ENCODE measurements at regions not wholly inside any gene's neighbourhood (a gene's known extent, or its start where the extent isn't known, plus 50 kb on each side); places are given as distances from the start of the nearest gene placed in this dataset.

DNA sequence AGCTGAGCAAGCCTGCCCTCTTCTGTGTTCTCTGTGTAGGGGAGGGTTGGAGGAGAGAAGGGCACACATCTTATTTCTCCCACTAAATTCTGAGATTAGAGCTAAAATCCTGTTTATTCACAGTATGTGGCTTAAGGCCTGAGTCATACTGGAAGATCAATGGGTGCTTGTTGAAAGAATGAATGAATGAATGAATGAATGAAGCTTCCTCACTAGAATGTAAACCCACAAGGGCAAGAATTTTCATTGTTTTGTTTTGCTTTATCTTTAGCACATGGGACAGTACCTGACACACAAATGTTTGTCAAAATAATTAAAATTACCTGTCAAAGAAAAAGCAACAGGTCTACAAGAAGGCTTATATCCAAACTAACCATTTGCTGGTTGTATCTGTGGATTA, 50.6 kb upstream of the PAK1 start:
- POLR2A ChIA-PET (ENCODE audit: low non-redundant PET), result no interaction called here
- H3K9me3 ChIP-seq (ENCODE audit: low read depth, low read length, poor library complexity, severe bottlenecking), result no peaks in the 10 kb centered on the region
- H3K4me1 ChIP-seq (ENCODE audit: insufficient read depth, low read length, poor library complexity, severe bottlenecking), result no peaks in the 10 kb centered on the region
- TF ChIP-seq, protein P1, sequence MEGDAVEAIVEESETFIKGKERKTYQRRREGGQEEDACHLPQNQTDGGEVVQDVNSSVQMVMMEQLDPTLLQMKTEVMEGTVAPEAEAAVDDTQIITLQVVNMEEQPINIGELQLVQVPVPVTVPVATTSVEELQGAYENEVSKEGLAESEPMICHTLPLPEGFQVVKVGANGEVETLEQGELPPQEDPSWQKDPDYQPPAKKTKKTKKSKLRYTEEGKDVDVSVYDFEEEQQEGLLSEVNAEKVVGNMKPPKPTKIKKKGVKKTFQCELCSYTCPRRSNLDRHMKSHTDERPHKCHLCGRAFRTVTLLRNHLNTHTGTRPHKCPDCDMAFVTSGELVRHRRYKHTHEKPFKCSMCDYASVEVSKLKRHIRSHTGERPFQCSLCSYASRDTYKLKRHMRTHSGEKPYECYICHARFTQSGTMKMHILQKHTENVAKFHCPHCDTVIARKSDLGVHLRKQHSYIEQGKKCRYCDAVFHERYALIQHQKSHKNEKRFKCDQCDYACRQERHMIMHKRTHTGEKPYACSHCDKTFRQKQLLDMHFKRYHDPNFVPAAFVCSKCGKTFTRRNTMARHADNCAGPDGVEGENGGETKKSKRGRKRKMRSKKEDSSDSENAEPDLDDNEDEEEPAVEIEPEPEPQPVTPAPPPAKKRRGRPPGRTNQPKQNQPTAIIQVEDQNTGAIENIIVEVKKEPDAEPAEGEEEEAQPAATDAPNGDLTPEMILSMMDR (conservative IDR thresholded peaks at IDR 0.05; ENCODE audit: low read depth, low read length), result no peak
- TF ChIP-seq EZH2 (IDR thresholded peaks at IDR 0.05; ENCODE audit: borderline replicate concordance, low read depth, low read length, poor library complexity, severe bottlenecking), result no peak
- H3K27ac ChIP-seq (ENCODE audit: low read depth, low read length, poor library complexity, severe bottlenecking), result no peak overlapping the region
- no peak overlapping the region for H3K4me3 ChIP-seq (ENCODE audit: low read depth, low read length, poor library complexity, severe bottlenecking)
- no peaks in the 10 kb centered on the region for H3K27me3 ChIP-seq (replicated peaks; ENCODE audit: insufficient read depth, low read depth, low read length, poor library complexity)
- DNase-seq (ENCODE audit: low spot score), result no peak
- no TSS peak for BruUV-seq (replicated peaks)
- intact Hi-C loops (cut with micrococcal nuclease; ENCODE audit: unreplicated experiment), result no loop called here
- no peaks in the 10 kb centered on the region for H3K36me3 ChIP-seq (ENCODE audit: insufficient read depth, low read length, poor library complexity, severe bottlenecking)
- CTCF ChIA-PET, result no interaction called here

- TF ChIP-seq EZH2 (IDR thresholded peaks at IDR 0.05; ENCODE audit: borderline replicate concordance, low read depth, low read length, poor library complexity, severe bottlenecking), result no peak
- TF ChIP-seq, protein P1 (conservative IDR thresholded peaks at IDR 0.05; ENCODE audit: low read depth, low read length), result no peak
- H3K27me3 ChIP-seq (replicated peaks; ENCODE audit: insufficient read depth, low read depth, low read length, poor library complexity), result no peaks in the 10 kb centered on the region
- H3K4me3 ChIP-seq (ENCODE audit: low read depth, low read length, poor library complexity, severe bottlenecking), result no peak overlapping the region
- no peak overlapping the region for H3K27ac ChIP-seq (ENCODE audit: low read depth, low read length, poor library complexity, severe bottlenecking)
- CTCF ChIA-PET, result no interaction called here
- intact Hi-C loops (cut with micrococcal nuclease; ENCODE audit: unreplicated experiment), result no loop called here
- H3K9me3 ChIP-seq (ENCODE audit: low read depth, low read length, poor library complexity, severe bottlenecking), result no peaks in the 10 kb centered on the region
- no peaks in the 10 kb centered on the region for H3K4me1 ChIP-seq (ENCODE audit: insufficient read depth, low read length, poor library complexity, severe bottlenecking)
- BruUV-seq (replicated peaks), result no TSS peak
- H3K36me3 ChIP-seq (ENCODE audit: insufficient read depth, low read length, poor library complexity, severe bottlenecking), result no peaks in the 10 kb centered on the region
- POLR2A ChIA-PET (ENCODE audit: low non-redundant PET), result no interaction called here
- DNase-seq (ENCODE audit: low spot score), result no peak
Measured at GRCh38 chr11:77523712-77524111, 49.8 kb upstream of the PAK1 start.

All from A673 (cell line).